ENCODE measurements at regions not wholly inside any gene's neighbourhood (a gene's known extent, or its start where the extent isn't known, plus 50 kb on each side); places are given as distances from the start of the nearest gene placed in this dataset.

DNA sequence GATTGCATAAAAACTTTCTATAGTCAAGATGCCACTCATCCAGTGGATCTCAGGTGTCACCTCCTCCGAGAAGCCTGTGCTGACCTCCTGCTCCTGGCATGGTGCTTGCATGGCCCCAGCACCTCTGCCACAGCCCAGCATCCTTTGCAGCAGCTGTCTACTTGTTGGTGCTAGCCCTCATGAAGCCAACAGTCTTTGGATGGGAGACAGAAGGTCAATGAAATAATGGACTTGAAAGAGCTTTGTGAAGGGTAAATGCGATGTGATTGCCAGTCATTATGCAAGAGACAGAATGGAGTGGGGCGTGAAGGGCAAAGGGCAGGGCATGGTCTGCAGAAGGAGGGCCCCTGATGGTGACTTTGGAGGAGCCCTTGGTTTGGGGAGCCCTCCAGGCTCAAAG is 63.0 kb upstream of the CLMN start:
- Histone ChIP-seq H3K27me3 (replicated peaks; ENCODE audit: insufficient read depth, low read length) (no peaks in the 10 kb centered on the region), H3K9me3 (replicated peaks; ENCODE audit: insufficient read depth, low read length) (no peaks in the 10 kb centered on the region), H3K9me2 (replicated peaks; ENCODE audit: insufficient read depth, low read length) (no peaks in the 10 kb centered on the region), H3K4me1 (ENCODE audit: low read length) (no peaks in the 10 kb centered on the region), H4K20me1 (ENCODE audit: insufficient read depth, low read length) (no peaks in the 10 kb centered on the region), H3K79me2 (ENCODE audit: low read length) (no peaks in the 10 kb centered on the region), H3K9ac (ENCODE audit: low read length) (no peak overlapping the region), H3K4me3 (ENCODE audit: low read length) (no peak overlapping the region), H2AFZ (ENCODE audit: low read length) (no peak overlapping the region), H3K4me2 (ENCODE audit: low read depth, low read length) (no peak overlapping the region), H3K27ac (ENCODE audit: low read length) (no peak overlapping the region), H3K36me3 (replicated peaks; ENCODE audit: insufficient read depth, low read length) (no peaks in the 10 kb centered on the region), H3F3A (ENCODE audit: insufficient read depth, low read length) (no peaks in the 10 kb centered on the region)
- no peak for DNase-seq
- TF ChIP-seq, protein P1, sequence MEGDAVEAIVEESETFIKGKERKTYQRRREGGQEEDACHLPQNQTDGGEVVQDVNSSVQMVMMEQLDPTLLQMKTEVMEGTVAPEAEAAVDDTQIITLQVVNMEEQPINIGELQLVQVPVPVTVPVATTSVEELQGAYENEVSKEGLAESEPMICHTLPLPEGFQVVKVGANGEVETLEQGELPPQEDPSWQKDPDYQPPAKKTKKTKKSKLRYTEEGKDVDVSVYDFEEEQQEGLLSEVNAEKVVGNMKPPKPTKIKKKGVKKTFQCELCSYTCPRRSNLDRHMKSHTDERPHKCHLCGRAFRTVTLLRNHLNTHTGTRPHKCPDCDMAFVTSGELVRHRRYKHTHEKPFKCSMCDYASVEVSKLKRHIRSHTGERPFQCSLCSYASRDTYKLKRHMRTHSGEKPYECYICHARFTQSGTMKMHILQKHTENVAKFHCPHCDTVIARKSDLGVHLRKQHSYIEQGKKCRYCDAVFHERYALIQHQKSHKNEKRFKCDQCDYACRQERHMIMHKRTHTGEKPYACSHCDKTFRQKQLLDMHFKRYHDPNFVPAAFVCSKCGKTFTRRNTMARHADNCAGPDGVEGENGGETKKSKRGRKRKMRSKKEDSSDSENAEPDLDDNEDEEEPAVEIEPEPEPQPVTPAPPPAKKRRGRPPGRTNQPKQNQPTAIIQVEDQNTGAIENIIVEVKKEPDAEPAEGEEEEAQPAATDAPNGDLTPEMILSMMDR (IDR thresholded peaks at IDR 0.05; ENCODE audit: low read length), result no peak
- TF ChIP-seq EZH2 (optimal IDR thresholded peaks at IDR 0.05; ENCODE audit: low read depth, low read length) (no peak), EZH2phosphoT487 (IDR thresholded peaks at IDR 0.05; ENCODE audit: low read length) (no peak)

DNA sequence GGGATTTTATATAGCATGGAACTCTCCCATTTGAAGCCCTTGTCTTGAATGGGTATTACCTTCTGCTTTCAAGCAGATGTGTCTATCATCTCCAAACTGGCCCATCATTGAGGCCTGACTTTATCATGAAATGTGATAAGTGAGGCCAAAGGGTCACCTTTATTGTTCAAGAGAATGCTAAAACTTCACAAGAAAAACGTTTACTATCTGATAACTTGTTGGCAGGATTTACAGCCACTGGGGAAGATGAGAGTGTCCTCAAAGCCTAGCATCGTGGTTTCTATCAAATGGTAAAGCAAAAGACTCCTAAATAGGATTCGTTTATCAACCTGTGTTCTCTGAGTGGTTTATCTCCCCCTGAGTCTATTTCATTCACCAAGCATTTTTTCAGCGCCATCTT is 62.0 kb upstream of the CLMN start:
- H3K27me3 ChIP-seq (replicated peaks; ENCODE audit: insufficient read depth, low read length), result no peaks in the 10 kb centered on the region
- TF ChIP-seq EZH2 (optimal IDR thresholded peaks at IDR 0.05; ENCODE audit: low read depth, low read length), result no peak
- TF ChIP-seq, protein P1 (IDR thresholded peaks at IDR 0.05; ENCODE audit: low read length), result no peak
- TF ChIP-seq EZH2phosphoT487 (IDR thresholded peaks at IDR 0.05; ENCODE audit: low read length), result no peak
- no peak overlapping the region for H3K4me2 ChIP-seq (ENCODE audit: low read depth, low read length)
- no peak overlapping the region for H3K27ac ChIP-seq (ENCODE audit: low read length)
- no peak overlapping the region for H3K9ac ChIP-seq (ENCODE audit: low read length)
- no peaks in the 10 kb centered on the region for H4K20me1 ChIP-seq (ENCODE audit: insufficient read depth, low read length)
- H3F3A ChIP-seq (ENCODE audit: insufficient read depth, low read length), result no peaks in the 10 kb centered on the region
- H3K4me3 ChIP-seq (ENCODE audit: low read length), result no peak overlapping the region
- no peak overlapping the region for H2AFZ ChIP-seq (ENCODE audit: low read length)
- H3K4me1 ChIP-seq (ENCODE audit: low read length), result no peaks in the 10 kb centered on the region
- H3K9me2 ChIP-seq (replicated peaks; ENCODE audit: insufficient read depth, low read length), result no peaks in the 10 kb centered on the region
- no peaks in the 10 kb centered on the region for H3K79me2 ChIP-seq (ENCODE audit: low read length)
- no peaks in the 10 kb centered on the region for H3K36me3 ChIP-seq (replicated peaks; ENCODE audit: insufficient read depth, low read length)
- no peak for DNase-seq
- no peaks in the 10 kb centered on the region for H3K9me3 ChIP-seq (replicated peaks; ENCODE audit: insufficient read depth, low read length)

DNA sequence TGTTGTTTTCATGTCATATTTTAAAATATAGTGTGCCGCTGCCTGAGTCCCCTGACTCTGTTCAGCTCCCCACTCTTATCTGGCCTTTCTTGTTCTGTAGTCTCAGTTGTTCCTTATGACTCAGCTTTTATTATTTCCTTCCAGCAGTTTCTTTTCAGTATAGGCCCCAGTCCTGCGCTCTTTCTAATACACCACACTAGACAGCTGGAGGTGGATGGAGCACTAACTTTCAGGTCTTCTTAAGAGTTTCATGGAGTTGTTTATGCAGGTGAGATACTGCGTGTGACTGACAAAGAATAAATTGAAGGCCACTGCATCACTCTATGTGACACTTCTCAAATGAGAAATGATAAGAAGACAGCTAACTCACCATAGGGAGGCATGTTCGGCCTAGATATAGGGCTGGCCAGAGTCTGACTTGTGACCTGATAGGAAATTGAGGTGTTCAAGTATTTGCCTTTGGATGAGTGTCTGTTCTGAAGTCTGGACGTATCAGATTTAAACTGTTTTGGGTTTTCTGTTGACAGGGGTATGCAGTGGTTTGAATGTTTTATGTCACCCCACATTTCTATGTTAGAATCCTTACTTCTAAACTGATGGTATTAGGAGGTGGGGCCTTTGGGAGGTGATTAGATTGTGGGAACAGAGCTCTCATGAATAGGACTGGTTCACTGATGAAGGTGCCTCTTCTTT is 60.8 kb upstream of the CLMN start:
- Histone ChIP-seq H2AFZ (ENCODE audit: low read length) (no peak overlapping the region), H3K4me1 (ENCODE audit: low read length) (no peaks in the 10 kb centered on the region), H3K4me2 (ENCODE audit: low read depth, low read length) (no peak overlapping the region), H3K9me2 (replicated peaks; ENCODE audit: insufficient read depth, low read length) (no peaks in the 10 kb centered on the region), H3K27me3 (replicated peaks; ENCODE audit: insufficient read depth, low read length) (no peaks in the 10 kb centered on the region), H3K9ac (ENCODE audit: low read length) (no peak overlapping the region), H3F3A (ENCODE audit: insufficient read depth, low read length) (no peaks in the 10 kb centered on the region), H3K9me3 (replicated peaks; ENCODE audit: insufficient read depth, low read length) (no peaks in the 10 kb centered on the region), H3K4me3 (ENCODE audit: low read length) (no peak overlapping the region), H3K27ac (ENCODE audit: low read length) (no peak overlapping the region), H3K36me3 (replicated peaks; ENCODE audit: insufficient read depth, low read length) (no peaks in the 10 kb centered on the region), H4K20me1 (ENCODE audit: insufficient read depth, low read length) (no peaks in the 10 kb centered on the region), H3K79me2 (ENCODE audit: low read length) (no peaks in the 10 kb centered on the region)
- TF ChIP-seq EZH2phosphoT487 (IDR thresholded peaks at IDR 0.05; ENCODE audit: low read length) (no peak), EZH2 (optimal IDR thresholded peaks at IDR 0.05; ENCODE audit: low read depth, low read length) (no peak)
- TF ChIP-seq, protein P1 (IDR thresholded peaks at IDR 0.05; ENCODE audit: low read length), result no peak
- no peak for DNase-seq

Data from MM.1S (cell line).